HUES48 (cell line): ENCODE measurements at regions not wholly inside any gene's neighbourhood (a gene's known extent, or its start where the extent isn't known, plus 50 kb on each side); places are given as distances from the start of the nearest gene placed in this dataset.

Experiments used
- H3K27ac ChIP-seq: one replicate; pipeline ENCODE4 v1.7.0; 2013; ENCODE audit warnings: low read depth, low read length, inconsistent platforms
- H3K27me3 ChIP-seq: 2 replicates; pipeline ENCODE4 v1.6.1; 2013; ENCODE audit warnings: mild to moderate bottlenecking, low read length; ENCODE audit not compliant: control insufficient read depth, insufficient read depth
- H3K36me3 ChIP-seq: 2 replicates; pipeline ENCODE4 v1.6.1; 2013; ENCODE audit warnings: low read length; ENCODE audit not compliant: control insufficient read depth, insufficient read depth
- H3K4me1 ChIP-seq: 2 replicates; pipeline ENCODE4 v1.6.1; 2013; ENCODE audit warnings: mild to moderate bottlenecking, low read length; ENCODE audit not compliant: control insufficient read depth, insufficient read depth
- H3K4me3 ChIP-seq: 2 replicates; pipeline ENCODE4 v1.5.1; 2013; ENCODE audit warnings: mild to moderate bottlenecking, low read depth, low read length
- H3K9ac ChIP-seq: 2 replicates; pipeline ENCODE4 v1.6.1; 2013; ENCODE audit warnings: mild to moderate bottlenecking, low read depth, low read length, moderate library complexity
- H3K9me3 ChIP-seq: 2 replicates; pipeline ENCODE4 v1.6.1; 2013; ENCODE audit warnings: low read length; ENCODE audit not compliant: control insufficient read depth, insufficient read depth

GRCh38 chr11:15485432-15485831 is 370.7 kb downstream of the INSC start:
- Histone ChIP-seq H3K27me3 (no peaks in the 10 kb centered on the region), H3K36me3 (no peaks in the 10 kb centered on the region), H3K4me1 (no peaks in the 10 kb centered on the region), H3K27ac (no peak overlapping the region), H3K9me3 (no peaks in the 10 kb centered on the region), H3K4me3 (no peak overlapping the region), H3K9ac (no peak overlapping the region)

DNA sequence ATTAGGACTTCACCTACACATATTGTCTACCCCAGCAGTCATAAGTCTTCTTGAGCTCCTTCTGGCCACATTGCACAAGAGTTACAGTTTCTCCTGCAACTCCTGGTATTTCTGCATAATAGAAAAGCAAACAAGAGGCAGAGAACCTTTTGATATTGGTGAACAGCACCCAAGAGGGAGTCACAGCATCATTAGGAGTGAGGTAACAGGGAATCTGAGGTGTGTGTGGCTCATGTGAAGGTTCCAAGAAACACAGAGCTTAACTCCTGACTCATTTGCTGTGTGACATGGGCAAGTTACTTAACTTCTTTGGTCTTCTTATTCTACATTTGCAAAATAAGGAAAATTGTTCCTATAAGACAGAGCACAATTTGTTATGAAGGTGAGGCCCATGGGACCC is 374.6 kb downstream of the INSC start:
- Histone ChIP-seq H3K27me3 (no peaks in the 10 kb centered on the region), H3K4me1 (no peaks in the 10 kb centered on the region), H3K9ac (no peak overlapping the region), H3K27ac (no peak overlapping the region), H3K4me3 (no peak overlapping the region), H3K9me3 (no peaks in the 10 kb centered on the region), H3K36me3 (no peaks in the 10 kb centered on the region)

DNA sequence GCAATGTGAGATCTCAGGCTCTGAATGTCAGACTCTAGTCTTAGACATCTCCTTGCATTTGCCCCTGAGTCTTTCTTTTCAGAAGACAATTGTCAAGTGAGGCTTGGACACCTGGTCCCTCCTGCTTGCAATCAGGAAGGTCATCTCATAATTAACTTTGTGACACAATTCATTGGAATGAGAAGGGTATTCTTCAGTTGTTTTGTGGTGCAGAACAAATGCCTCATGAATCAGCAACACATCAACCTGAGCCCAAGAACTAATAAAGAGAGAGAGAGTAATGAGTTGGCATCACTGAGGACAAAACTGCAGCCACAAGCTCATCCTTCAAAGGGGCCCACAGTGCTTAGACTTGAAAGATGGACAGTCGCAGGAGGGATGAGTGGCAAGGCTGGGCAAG is 375.8 kb downstream of the INSC start:
- no peaks in the 10 kb centered on the region for H3K27me3 ChIP-seq
- no peak overlapping the region for H3K27ac ChIP-seq
- H3K36me3 ChIP-seq, result no peaks in the 10 kb centered on the region
- no peak overlapping the region for H3K4me3 ChIP-seq
- H3K4me1 ChIP-seq, result no peaks in the 10 kb centered on the region
- H3K9ac ChIP-seq, result no peak overlapping the region
- H3K9me3 ChIP-seq, result no peaks in the 10 kb centered on the region

- no peaks in the 10 kb centered on the region for H3K27me3 ChIP-seq
- no peak overlapping the region for H3K27ac ChIP-seq
- no peak overlapping the region for H3K4me3 ChIP-seq
- H3K9me3 ChIP-seq, result no peaks in the 10 kb centered on the region
- no peak overlapping the region for H3K9ac ChIP-seq
- H3K36me3 ChIP-seq, result no peaks in the 10 kb centered on the region
- H3K4me1 ChIP-seq, result no peaks in the 10 kb centered on the region
These were observed 378.3 kb downstream of the INSC start for GRCh38 chr11:15493066-15493465.

- Histone ChIP-seq H3K4me1 (no peaks in the 10 kb centered on the region), H3K27ac (no peak overlapping the region), H3K9ac (no peak overlapping the region), H3K9me3 (no peaks in the 10 kb centered on the region), H3K36me3 (no peaks in the 10 kb centered on the region), H3K27me3 (no peaks in the 10 kb centered on the region), H3K4me3 (no peak overlapping the region)
These were observed 379.3 kb downstream of the INSC start for GRCh38 chr11:15493921-15494620.

- Histone ChIP-seq H3K36me3 (no peaks in the 10 kb centered on the region), H3K9ac (no peak overlapping the region), H3K27ac (no peak overlapping the region), H3K4me1 (no peaks in the 10 kb centered on the region), H3K27me3 (no peaks in the 10 kb centered on the region), H3K4me3 (no peak overlapping the region), H3K9me3 (no peaks in the 10 kb centered on the region)
These were observed 380.0 kb downstream of the INSC start for GRCh38 chr11:15494740-15495139.

DNA sequence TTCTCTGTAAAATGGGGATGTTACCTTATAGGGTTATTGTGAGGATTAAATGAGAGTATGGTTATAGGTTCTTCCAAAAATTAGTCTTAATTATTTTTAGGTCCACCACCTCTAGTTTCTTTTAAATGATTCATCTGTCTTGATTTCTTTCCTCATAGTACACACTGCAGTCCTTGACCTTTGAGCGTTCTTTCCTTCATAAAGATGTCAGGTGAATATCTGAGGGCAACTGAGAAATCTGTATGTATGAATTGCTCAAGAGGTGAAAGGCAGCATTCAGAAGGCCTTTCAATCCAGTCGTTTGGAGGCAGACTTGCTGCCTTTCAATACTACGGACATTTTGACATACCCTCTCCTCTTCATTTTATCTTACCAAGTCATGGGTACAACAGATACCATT is 380.7 kb downstream of the INSC start:
- H3K9me3 ChIP-seq, result no peaks in the 10 kb centered on the region
- no peak overlapping the region for H3K4me3 ChIP-seq
- H3K27me3 ChIP-seq, result no peaks in the 10 kb centered on the region
- H3K9ac ChIP-seq, result no peak overlapping the region
- no peak overlapping the region for H3K27ac ChIP-seq
- H3K4me1 ChIP-seq, result 0 out of 2 replicates have a peak, but pooled peaks cover 2% of the 10 kb centered on the region
- no peaks in the 10 kb centered on the region for H3K36me3 ChIP-seq

GRCh38 chr11:15497366-15497765 is 382.6 kb downstream of the INSC start:
- no peak overlapping the region for H3K4me3 ChIP-seq
- peaks cover 6% of the 10 kb centered on the region; the same call in 1 of the 2 replicates for H3K4me1 ChIP-seq
- H3K9ac ChIP-seq, result no peak overlapping the region
- no peaks in the 10 kb centered on the region for H3K36me3 ChIP-seq
- no peak overlapping the region for H3K27ac ChIP-seq
- H3K9me3 ChIP-seq, result no peaks in the 10 kb centered on the region
- no peaks in the 10 kb centered on the region for H3K27me3 ChIP-seq

DNA sequence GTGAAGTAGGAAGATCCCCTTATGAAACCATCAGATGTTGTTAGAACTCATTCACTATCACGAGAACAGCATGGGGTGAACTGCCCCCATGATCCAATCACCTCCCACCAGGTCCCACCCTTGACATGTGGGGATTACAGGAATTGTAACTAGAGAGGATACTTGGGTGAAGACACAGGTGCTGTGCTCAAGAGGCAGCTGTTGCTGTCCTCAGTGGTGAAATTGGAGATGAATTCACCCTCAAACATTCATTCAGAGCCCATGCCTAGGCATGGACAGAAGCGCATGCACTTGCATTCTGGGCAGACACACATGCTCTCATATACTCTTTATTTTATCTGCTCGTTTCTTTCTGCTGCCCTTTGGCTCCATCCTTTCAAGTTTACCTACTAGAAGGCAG is 385.0 kb downstream of the INSC start:
- H3K4me3 ChIP-seq, result no peak overlapping the region
- peaks cover 6% of the 10 kb centered on the region; the same call in 1 of the 2 replicates for H3K4me1 ChIP-seq
- H3K27ac ChIP-seq, result no peak overlapping the region
- no peaks in the 10 kb centered on the region for H3K9me3 ChIP-seq
- H3K27me3 ChIP-seq, result no peaks in the 10 kb centered on the region
- no peaks in the 10 kb centered on the region for H3K36me3 ChIP-seq
- no peak overlapping the region for H3K9ac ChIP-seq

GRCh38 chr11:15500643-15501042 is 385.9 kb downstream of the INSC start:
- H3K9ac ChIP-seq, result no peak overlapping the region
- no peaks in the 10 kb centered on the region for H3K36me3 ChIP-seq
- no peaks in the 10 kb centered on the region for H3K9me3 ChIP-seq
- no peaks in the 10 kb centered on the region for H3K27me3 ChIP-seq
- H3K27ac ChIP-seq, result no peak overlapping the region
- H3K4me1 ChIP-seq, result peaks cover 6% of the 10 kb centered on the region; the same call in 1 of the 2 replicates
- H3K4me3 ChIP-seq, result no peak overlapping the region

DNA sequence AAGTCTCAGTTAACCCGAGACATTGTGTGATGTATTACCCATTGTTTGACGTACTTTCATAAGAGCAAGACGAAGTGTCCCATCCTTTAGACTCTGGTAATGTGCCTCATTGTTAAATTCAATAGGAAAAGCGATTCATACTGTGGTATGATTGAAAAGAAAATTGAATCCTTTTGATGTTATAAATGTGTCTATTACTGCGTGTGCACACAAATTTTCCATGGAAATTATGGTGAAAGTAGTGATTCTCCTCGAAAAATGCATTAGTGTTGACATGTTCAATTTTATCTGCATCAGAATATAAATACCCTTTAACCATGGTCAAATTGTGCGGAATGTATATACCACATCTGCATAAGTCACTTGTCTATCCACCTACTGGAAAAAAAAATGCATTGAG is 386.8 kb downstream of the INSC start:
- no peaks in the 10 kb centered on the region for H3K36me3 ChIP-seq
- H3K4me3 ChIP-seq, result no peak overlapping the region
- no peak overlapping the region for H3K9ac ChIP-seq
- H3K27ac ChIP-seq, result no peak overlapping the region
- no peaks in the 10 kb centered on the region for H3K9me3 ChIP-seq
- H3K27me3 ChIP-seq, result no peaks in the 10 kb centered on the region
- H3K4me1 ChIP-seq, result peaks cover 6% of the 10 kb centered on the region; the same call in 1 of the 2 replicates
